Liver (tissue), 8 donors: ENCODE measurements at regions not wholly inside any gene's neighbourhood (a gene's known extent, or its start where the extent isn't known, plus 50 kb on each side); places are given as distances from the start of the nearest gene placed in this dataset.

Source experiments
- DNase-seq: peaks from one replicate; pipeline ENCODE4 v3.0.0-alpha.2; 2017; ENCODE audit warnings: low spot score
- H3K27ac ChIP-seq, 2 donors: one replicate each; pipeline ENCODE4 v1.7.0; 2013; ENCODE audit warnings: inconsistent platforms in 2 of 2, low read length in 2 of 2, control low read depth in 1 of 2, low read depth in 1 of 2, mild to moderate bottlenecking in 1 of 2
- H3K27me3 ChIP-seq, 4 donors: one replicate each; pipeline versions ENCODE4 v1.6.1 to v1.7.0; 2013; ENCODE audit warnings: low read length in 3 of 4, inconsistent platforms in 1 of 4, mild to moderate bottlenecking in 1 of 4, moderate library complexity in 1 of 4; ENCODE audit not compliant: control insufficient read depth in 4 of 4, insufficient read depth in 4 of 4
- H3K36me3 ChIP-seq, 4 donors: one replicate each; pipeline versions ENCODE4 v1.6.1 to v1.7.0; 2013; ENCODE audit warnings: low read length in 3 of 4, mild to moderate bottlenecking in 3 of 4, low read depth in 1 of 4, moderate library complexity in 1 of 4; ENCODE audit not compliant: control insufficient read depth in 4 of 4, insufficient read depth in 3 of 4
- H3K4me1 ChIP-seq, 4 donors: one replicate each; pipeline versions ENCODE4 v1.6.1 to v1.7.0; 2013; ENCODE audit warnings: low read length in 3 of 4, mild to moderate bottlenecking in 3 of 4, moderate library complexity in 1 of 4; ENCODE audit not compliant: control insufficient read depth in 4 of 4, insufficient read depth in 4 of 4
- H3K4me3 ChIP-seq, 3 donors: one replicate each; pipeline versions ENCODE4 v1.6.1 to v1.7.0; 2013; ENCODE audit warnings: low read length in 3 of 3, control low read depth in 1 of 3, low read depth in 1 of 3, mild to moderate bottlenecking in 1 of 3
- H3K9ac ChIP-seq, 2 donors: one replicate each; pipeline ENCODE4 v1.7.0; 2013; ENCODE audit warnings: low read length in 2 of 2, mild to moderate bottlenecking in 2 of 2, moderate library complexity in 2 of 2, control low read depth in 1 of 2, low read depth in 1 of 2
- H3K9me3 ChIP-seq, 4 donors: one replicate each; pipeline versions ENCODE4 v1.6.1 to v1.7.0; 2013; ENCODE audit warnings: low read length in 3 of 4; ENCODE audit not compliant: control insufficient read depth in 4 of 4
- ATF3 ChIP-seq: IDR thresholded peaks from 2 replicates; pipeline ENCODE4 v1.6.1; 2016; ENCODE audit warnings: antibody characterized with exemption
- EGR1 ChIP-seq, 2 donors: IDR thresholded peaks; 2 replicates each; pipeline ENCODE4 v1.6.1; 2016 to 2018; ENCODE audit warnings: antibody characterized with exemption in 2 of 2, low read depth in 2 of 2
- FOXA1 ChIP-seq: IDR thresholded peaks from 2 replicates; pipeline ENCODE4 v1.6.1; 2016; ENCODE audit warnings: antibody characterized with exemption
- FOXA2 ChIP-seq: IDR thresholded peaks from 2 replicates; pipeline ENCODE4 v1.6.1; 2016; ENCODE audit warnings: antibody characterized with exemption
- GABPA ChIP-seq, 2 donors: IDR thresholded peaks in 1 of 2; conservative IDR thresholded peaks in 1 of 2; 2 replicates each; pipeline ENCODE4 v1.6.1; 2016; ENCODE audit warnings: antibody characterized with exemption in 2 of 2, mild to moderate bottlenecking in 1 of 2, moderate library complexity in 1 of 2
- JUND ChIP-seq, 2 donors: IDR thresholded peaks; 2 replicates each; pipeline ENCODE4 v1.6.1; 2016; ENCODE audit warnings: antibody characterized with exemption in 2 of 2
- NR2F2 ChIP-seq: IDR thresholded peaks from 2 replicates; pipeline ENCODE4 v1.6.1; 2016; ENCODE audit warnings: antibody characterized with exemption
- RAD21 ChIP-seq, 2 donors: IDR thresholded peaks; 2 replicates each; pipeline ENCODE4 v1.6.1; 2016; ENCODE audit warnings: antibody characterized with exemption in 2 of 2, mild to moderate bottlenecking in 2 of 2
- RXRA ChIP-seq, 2 donors: IDR thresholded peaks; 2 replicates each; pipeline ENCODE4 v1.6.1; 2017 to 2018; ENCODE audit warnings: antibody characterized with exemption in 2 of 2, mild to moderate bottlenecking in 1 of 2
- SP1 ChIP-seq: IDR thresholded peaks from 2 replicates; pipeline ENCODE4 v1.6.1; 2018; ENCODE audit warnings: antibody characterized with exemption, mild to moderate bottlenecking
- TAF1 ChIP-seq: conservative IDR thresholded peaks from 2 replicates; pipeline ENCODE4 v1.6.1; 2016; ENCODE audit warnings: antibody characterized with exemption, mild to moderate bottlenecking
- ZBTB33 ChIP-seq: IDR thresholded peaks from 2 replicates; pipeline ENCODE4 v1.6.1; 2016; ENCODE audit warnings: antibody characterized with exemption
- WGBS: extraction: QIAGEN DNeasy Blood & Tissue Kit; methylation state at CpG from one replicate; pipeline ENCODE4 v1.1.7; 2013; 5-methylcytosine and 5-hydroxymethylcytosine counted together
- TF ChIP-seq, protein P1 (sequence below): IDR thresholded peaks from 2 replicates; pipeline ENCODE4 v1.6.1; 2016; ENCODE audit warnings: antibody characterized with exemption
- TF ChIP-seq, protein P2 (sequence below): fragments of 150-350 bp; IDR thresholded peaks from 2 replicates; pipeline ENCODE4 v1.5.1; 2017; ENCODE audit warnings: improper control_type of control experiment, low read depth, low read length; ENCODE audit not compliant: missing input control
- donor health status: healthy.
- donor health status: healthy.
- donor health status: healthy.
- donor health status: healthy.
- donor health status: healthy.

- TF ChIP-seq ZBTB33 (no peak), TAF1 (no peak), GABPA (IDR thresholded peaks at IDR 0.05 in 1 of 2, conservative IDR thresholded peaks at IDR 0.05 in 1 of 2) (no peak), RAD21 (IDR thresholded peaks at IDR 0.05) (no peak), SP1 (no peak), EGR1 (IDR thresholded peaks at IDR 0.05; ENCODE audit: low read depth in 2 of 2) (no peak), FOXA2 (no peak)
- no peaks in the 10 kb centered on the region for H3K4me1 ChIP-seq
- no peak overlapping the region for H3K27ac ChIP-seq
- H3K36me3 ChIP-seq: peaks cover 0 to 3% (median 0%) of the 10 kb centered on the region in 4 donors
- H3K4me3 ChIP-seq: no peak overlapping the region
- 87% methylated on average over 4 of the region's 4 CpGs for WGBS
- no peak for DNase-seq
- H3K9me3 ChIP-seq: no peaks in the 10 kb centered on the region
- no peaks in the 10 kb centered on the region for H3K27me3 ChIP-seq
- no peak overlapping the region for H3K9ac ChIP-seq
Measured at GRCh38 chr21:15359251-15359650, 294.5 kb upstream of the NRIP1 start.

DNA sequence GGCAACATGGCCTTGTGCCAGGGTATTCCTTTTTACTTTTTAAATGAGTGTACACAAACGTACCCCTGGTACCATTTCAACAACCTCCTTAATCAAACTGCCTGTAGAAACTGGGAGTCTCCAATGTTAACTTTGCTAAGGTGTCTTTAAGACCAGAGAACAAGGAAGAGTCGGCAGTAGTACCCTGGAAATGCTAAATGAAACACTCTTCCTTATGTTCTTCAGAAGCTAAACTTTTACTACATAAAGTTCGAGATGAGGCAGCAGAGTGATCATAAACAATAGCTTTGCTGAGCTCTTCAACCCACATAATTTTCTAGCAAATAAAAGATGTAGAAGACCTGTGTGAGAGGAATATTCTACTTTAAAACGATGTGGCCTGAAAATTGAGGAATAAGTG is 297.7 kb upstream of the NRIP1 start:
- H3K9ac ChIP-seq: no peak overlapping the region
- no peaks in the 10 kb centered on the region for H3K4me1 ChIP-seq
- WGBS: 82% methylated on average over 4 of the region's 4 CpGs
- peaks cover 0 to 3% (median 0%) of the 10 kb centered on the region in 4 donors for H3K36me3 ChIP-seq
- peaks cover 0 to 7% (median 3%) of the 10 kb centered on the region in 4 donors for H3K9me3 ChIP-seq
- DNase-seq: no peak
- TF ChIP-seq, protein P1, sequence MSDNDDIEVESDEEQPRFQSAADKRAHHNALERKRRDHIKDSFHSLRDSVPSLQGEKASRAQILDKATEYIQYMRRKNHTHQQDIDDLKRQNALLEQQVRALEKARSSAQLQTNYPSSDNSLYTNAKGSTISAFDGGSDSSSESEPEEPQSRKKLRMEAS: no peak
- TF ChIP-seq ATF3 (no peak), JUND (IDR thresholded peaks at IDR 0.05) (no peak), SP1 (no peak), RXRA (IDR thresholded peaks at IDR 0.05) (no peak), ZBTB33 (no peak)
- no peaks in the 10 kb centered on the region for H3K27me3 ChIP-seq
- no peak overlapping the region for H3K4me3 ChIP-seq
- H3K27ac ChIP-seq: no peak overlapping the region

DNA sequence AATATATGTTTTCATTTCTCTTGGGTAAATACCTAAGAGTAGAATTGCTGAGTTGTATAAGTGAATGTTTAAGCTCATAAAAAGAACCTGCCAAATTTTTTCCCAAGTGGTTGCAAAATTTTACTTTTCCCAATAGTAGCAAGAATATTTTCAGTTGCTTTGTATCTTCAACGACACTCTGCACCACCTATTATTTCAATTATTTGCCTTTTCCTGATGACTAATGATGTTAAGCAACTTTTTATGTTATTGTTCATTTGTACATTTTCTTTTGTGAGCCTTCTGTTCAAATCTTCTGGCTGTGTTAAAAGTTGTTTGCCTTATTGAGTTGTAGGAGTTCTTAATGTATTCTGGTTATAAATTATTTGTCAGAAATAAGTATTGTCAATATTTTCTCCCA is 299.1 kb upstream of the NRIP1 start:
- 66% methylated on average over 1 of the region's 1 CpG for WGBS
- H3K9me3 ChIP-seq: peaks cover 0 to 7% (median 3%) of the 10 kb centered on the region in 4 donors
- no peaks in the 10 kb centered on the region for H3K27me3 ChIP-seq
- H3K4me3 ChIP-seq: no peak overlapping the region
- no peak overlapping the region for H3K9ac ChIP-seq
- H3K36me3 ChIP-seq: peaks cover 0 to 3% (median 0%) of the 10 kb centered on the region in 4 donors
- H3K4me1 ChIP-seq: no peaks in the 10 kb centered on the region
- H3K27ac ChIP-seq: no peak overlapping the region
- TF ChIP-seq FOXA1 (no peak), ZBTB33 (no peak), NR2F2 (no peak), ATF3 (no peak), EGR1 (IDR thresholded peaks at IDR 0.05; ENCODE audit: low read depth in 2 of 2) (no peak), GABPA (IDR thresholded peaks at IDR 0.05 in 1 of 2, conservative IDR thresholded peaks at IDR 0.05 in 1 of 2) (no peak), FOXA2 (no peak), RXRA (IDR thresholded peaks at IDR 0.05) (no peak), TAF1 (no peak), SP1 (no peak)
- TF ChIP-seq, protein P1: no peak
- TF ChIP-seq, protein P2, sequence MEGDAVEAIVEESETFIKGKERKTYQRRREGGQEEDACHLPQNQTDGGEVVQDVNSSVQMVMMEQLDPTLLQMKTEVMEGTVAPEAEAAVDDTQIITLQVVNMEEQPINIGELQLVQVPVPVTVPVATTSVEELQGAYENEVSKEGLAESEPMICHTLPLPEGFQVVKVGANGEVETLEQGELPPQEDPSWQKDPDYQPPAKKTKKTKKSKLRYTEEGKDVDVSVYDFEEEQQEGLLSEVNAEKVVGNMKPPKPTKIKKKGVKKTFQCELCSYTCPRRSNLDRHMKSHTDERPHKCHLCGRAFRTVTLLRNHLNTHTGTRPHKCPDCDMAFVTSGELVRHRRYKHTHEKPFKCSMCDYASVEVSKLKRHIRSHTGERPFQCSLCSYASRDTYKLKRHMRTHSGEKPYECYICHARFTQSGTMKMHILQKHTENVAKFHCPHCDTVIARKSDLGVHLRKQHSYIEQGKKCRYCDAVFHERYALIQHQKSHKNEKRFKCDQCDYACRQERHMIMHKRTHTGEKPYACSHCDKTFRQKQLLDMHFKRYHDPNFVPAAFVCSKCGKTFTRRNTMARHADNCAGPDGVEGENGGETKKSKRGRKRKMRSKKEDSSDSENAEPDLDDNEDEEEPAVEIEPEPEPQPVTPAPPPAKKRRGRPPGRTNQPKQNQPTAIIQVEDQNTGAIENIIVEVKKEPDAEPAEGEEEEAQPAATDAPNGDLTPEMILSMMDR: no peak
- no peak for DNase-seq
